ENCODE measurements at regions not wholly inside any gene's neighbourhood (a gene's known extent, or its start where the extent isn't known, plus 50 kb on each side); places are given as distances from the start of the nearest gene placed in this dataset.
A peak's percentile ranks its signal among the peaks of the same experiment; 100 is the strongest.

DNA sequence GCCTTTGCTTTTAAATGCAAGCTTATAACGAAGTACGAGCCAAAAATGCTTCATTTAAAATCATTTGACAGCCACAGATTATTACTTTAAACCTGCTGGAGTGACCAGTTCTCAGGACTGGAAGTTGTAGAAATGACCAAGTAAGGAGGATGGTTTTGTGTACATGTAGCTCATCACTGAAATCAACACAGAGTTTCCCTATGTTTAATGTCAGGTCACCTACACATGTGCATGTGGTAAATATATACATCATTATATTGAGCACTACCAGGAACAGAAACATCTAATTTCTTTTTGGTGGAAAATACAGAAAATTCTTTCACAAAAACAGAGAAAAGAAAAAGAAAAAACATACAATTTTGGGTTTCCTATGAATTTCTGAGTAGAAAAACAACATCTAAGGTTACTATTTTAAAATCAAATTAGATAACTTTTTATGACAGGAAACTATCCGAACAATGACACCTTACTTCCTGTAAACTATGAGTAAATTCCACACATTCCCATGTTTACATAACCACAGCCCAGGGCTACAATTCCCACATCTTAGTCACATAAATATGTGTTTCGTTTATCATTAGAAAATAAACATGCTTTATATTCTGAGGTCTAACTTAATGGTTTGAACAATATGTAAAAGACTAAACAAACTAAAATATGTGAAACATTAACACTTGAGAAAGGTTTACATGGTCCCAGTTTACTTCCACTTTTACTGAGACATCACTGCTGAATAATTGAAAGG, 73.6 kb downstream of the ZNF281 start:
- ChIA-PET POLR2A (interaction anchor here (0.6 kb wide), 1 partner anchor 1423 kb away, joined by 4 read pairs; no protein-coding TSS in a partner anchor), CTCF (no interaction called here)
- Mint-ChIP-seq H3K4me3 (peak overlapping the region in 2 of 10 donors; percentile 50 to 61), H3K27me3 (no peaks in the 10 kb centered on the region), H3K9me3 (peaks cover 0 to 1% (median 0%) of the 10 kb centered on the region in 11 donors), H3K4me1 (peaks cover 13 to 30% (median 24%) of the 10 kb centered on the region in 7 donors), H3K27ac (peak overlapping the region in 6 of 9 donors; percentile 22 to 81 (median 77)), H3K36me3 (no peaks in the 10 kb centered on the region)
- H3K9me3 ChIP-seq (ENCODE audit: control insufficient read depth in 2 of 3, low read length in 3 of 3), result no peaks in the 10 kb centered on the region
- H3K27me3 ChIP-seq (ENCODE audit: control insufficient read depth in 2 of 2, insufficient read depth in 2 of 2, low read length in 2 of 2), result no peaks in the 10 kb centered on the region
- no peak overlapping the region for H3K4me3 ChIP-seq (ENCODE audit: low read length)
- H3K36me3 ChIP-seq (ENCODE audit: control insufficient read depth in 2 of 3, insufficient read depth in 3 of 3, low read length in 3 of 3), result no peaks in the 10 kb centered on the region
- no peak for ATAC-seq
- intact Hi-C loops (cut with micrococcal nuclease), result no loop called here
- DNase-seq, result no peak
- H3K4me1 ChIP-seq (ENCODE audit: control insufficient read depth in 2 of 2, insufficient read depth in 2 of 2, low read length in 2 of 2), result peaks cover 0 to 17% of the 10 kb centered on the region in 2 donors
- H3K27ac ChIP-seq (ENCODE audit: low read depth, low read length), result no peak overlapping the region

- no peaks in the 10 kb centered on the region for H3K36me3 Mint-ChIP-seq
- ATAC-seq, result no peak
- peaks cover 0 to 17% of the 10 kb centered on the region in 2 donors for H3K4me1 ChIP-seq (ENCODE audit: control insufficient read depth in 2 of 2, insufficient read depth in 2 of 2, low read length in 2 of 2)
- no peak for DNase-seq
- H3K4me3 Mint-ChIP-seq, result no peak overlapping the region
- CTCF ChIA-PET, result interaction anchor here (0.6 kb wide), 1 partner anchor 31 kb away, joined by 4 read pairs; no protein-coding TSS in a partner anchor
- peaks cover 0 to 1% (median 0%) of the 10 kb centered on the region in 11 donors for H3K9me3 Mint-ChIP-seq
- intact Hi-C loops (cut with micrococcal nuclease), result no loop called here
- peak overlapping the region in 1 of 9 donors; percentile 17 for H3K27ac Mint-ChIP-seq
- no peak overlapping the region for H3K27ac ChIP-seq (ENCODE audit: low read depth, low read length)
- H3K4me3 ChIP-seq (ENCODE audit: low read length), result no peak overlapping the region
- no peaks in the 10 kb centered on the region for H3K9me3 ChIP-seq (ENCODE audit: control insufficient read depth in 2 of 3, low read length in 3 of 3)
- no peaks in the 10 kb centered on the region for H3K27me3 Mint-ChIP-seq
- H3K27me3 ChIP-seq (ENCODE audit: control insufficient read depth in 2 of 2, insufficient read depth in 2 of 2, low read length in 2 of 2), result no peaks in the 10 kb centered on the region
- peaks cover 13 to 30% (median 24%) of the 10 kb centered on the region in 7 donors for H3K4me1 Mint-ChIP-seq
- H3K36me3 ChIP-seq (ENCODE audit: control insufficient read depth in 2 of 3, insufficient read depth in 3 of 3, low read length in 3 of 3), result no peaks in the 10 kb centered on the region
- POLR2A ChIA-PET, result no interaction called here
These were observed 75.1 kb downstream of the ZNF281 start for GRCh38 chr1:200334661-200335256.

DNA sequence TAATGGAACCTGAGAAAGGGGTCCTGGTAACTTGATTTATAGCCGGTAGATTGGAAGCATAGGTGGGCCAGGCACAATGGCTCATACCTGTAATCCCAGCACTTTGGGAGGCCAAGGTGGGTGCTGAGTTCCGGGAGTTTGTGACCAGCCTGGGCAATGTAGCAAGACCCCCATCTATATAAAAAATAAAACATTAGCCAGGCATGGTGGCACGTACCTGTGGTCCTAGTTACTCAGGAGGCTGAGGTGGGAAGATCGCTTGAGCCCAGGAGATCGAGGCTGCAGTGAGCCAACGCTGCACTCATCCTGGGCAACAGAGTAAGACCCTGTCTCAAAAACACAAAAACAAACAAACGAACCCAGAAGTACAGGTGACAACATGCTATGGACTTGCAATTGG, 76.5 kb downstream of the ZNF281 start:
- DNase-seq (no peak), ATAC-seq (no peak)
- CTCF ChIA-PET, result interaction anchor here (0.8 kb wide), 1 partner anchor 25 kb away, joined by 3 read pairs; no protein-coding TSS in a partner anchor
- H3K36me3 Mint-ChIP-seq, result no peaks in the 10 kb centered on the region
- Histone ChIP-seq H3K9me3 (ENCODE audit: control insufficient read depth in 2 of 3, low read length in 3 of 3) (no peaks in the 10 kb centered on the region), H3K4me3 (ENCODE audit: low read length) (no peak overlapping the region), H3K4me1 (ENCODE audit: control insufficient read depth in 2 of 2, insufficient read depth in 2 of 2, low read length in 2 of 2) (peaks cover 0 to 16% of the 10 kb centered on the region in 2 donors), H3K27me3 (ENCODE audit: control insufficient read depth in 2 of 2, insufficient read depth in 2 of 2, low read length in 2 of 2) (no peaks in the 10 kb centered on the region), H3K36me3 (ENCODE audit: control insufficient read depth in 2 of 3, insufficient read depth in 3 of 3, low read length in 3 of 3) (no peaks in the 10 kb centered on the region), H3K27ac (ENCODE audit: low read depth, low read length) (no peak overlapping the region)
- H3K27ac Mint-ChIP-seq, result no peak overlapping the region
- intact Hi-C loops (cut with micrococcal nuclease), result no loop called here
- no peak overlapping the region for H3K4me3 Mint-ChIP-seq
- no peaks in the 10 kb centered on the region for H3K27me3 Mint-ChIP-seq
- H3K4me1 Mint-ChIP-seq, result peaks cover 13 to 26% (median 20%) of the 10 kb centered on the region in 7 donors
- peaks cover 0 to 1% (median 0%) of the 10 kb centered on the region in 11 donors for H3K9me3 Mint-ChIP-seq
- POLR2A ChIA-PET, result no interaction called here

DNA sequence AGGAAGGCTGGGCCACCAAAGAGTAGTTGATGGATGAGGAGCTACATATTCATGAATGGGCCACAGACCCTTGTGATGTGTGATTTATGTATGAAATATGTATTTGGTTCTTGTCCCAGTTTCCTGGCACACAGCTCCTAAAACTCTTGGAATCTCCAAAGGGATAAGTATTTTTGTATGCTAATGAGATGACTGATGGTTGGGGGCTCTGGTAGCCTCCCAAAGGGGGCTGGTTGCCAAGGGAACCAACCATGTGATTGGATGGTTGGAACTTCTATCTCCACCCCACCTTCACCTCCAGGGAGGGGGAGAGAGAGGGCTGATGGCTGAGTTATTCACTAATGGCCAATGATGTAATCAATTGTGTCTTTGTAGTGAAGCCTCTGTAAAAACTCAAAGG, 77.1 kb downstream of the ZNF281 start:
- POLR2A ChIA-PET, result no interaction called here
- Histone ChIP-seq H3K27me3 (ENCODE audit: control insufficient read depth in 2 of 2, insufficient read depth in 2 of 2, low read length in 2 of 2) (no peaks in the 10 kb centered on the region), H3K27ac (ENCODE audit: low read depth, low read length) (no peak overlapping the region), H3K36me3 (ENCODE audit: control insufficient read depth in 2 of 3, insufficient read depth in 3 of 3, low read length in 3 of 3) (no peaks in the 10 kb centered on the region), H3K9me3 (ENCODE audit: control insufficient read depth in 2 of 3, low read length in 3 of 3) (no peaks in the 10 kb centered on the region), H3K4me3 (ENCODE audit: low read length) (no peak overlapping the region), H3K4me1 (ENCODE audit: control insufficient read depth in 2 of 2, insufficient read depth in 2 of 2, low read length in 2 of 2) (peaks cover 0 to 11% of the 10 kb centered on the region in 2 donors)
- H3K36me3 Mint-ChIP-seq, result no peaks in the 10 kb centered on the region
- H3K4me3 Mint-ChIP-seq, result peak overlapping the region in 1 of 10 donors; percentile 16
- H3K27me3 Mint-ChIP-seq, result no peaks in the 10 kb centered on the region
- peaks cover 0 to 1% (median 0%) of the 10 kb centered on the region in 11 donors for H3K9me3 Mint-ChIP-seq
- no peak for ATAC-seq
- CTCF ChIA-PET, result no interaction called here
- intact Hi-C loops (cut with micrococcal nuclease), result no loop called here
- H3K27ac Mint-ChIP-seq, result no peak overlapping the region
- DNase-seq, result no peak
- peaks cover 7 to 19% (median 14%) of the 10 kb centered on the region in 7 donors for H3K4me1 Mint-ChIP-seq

DNA sequence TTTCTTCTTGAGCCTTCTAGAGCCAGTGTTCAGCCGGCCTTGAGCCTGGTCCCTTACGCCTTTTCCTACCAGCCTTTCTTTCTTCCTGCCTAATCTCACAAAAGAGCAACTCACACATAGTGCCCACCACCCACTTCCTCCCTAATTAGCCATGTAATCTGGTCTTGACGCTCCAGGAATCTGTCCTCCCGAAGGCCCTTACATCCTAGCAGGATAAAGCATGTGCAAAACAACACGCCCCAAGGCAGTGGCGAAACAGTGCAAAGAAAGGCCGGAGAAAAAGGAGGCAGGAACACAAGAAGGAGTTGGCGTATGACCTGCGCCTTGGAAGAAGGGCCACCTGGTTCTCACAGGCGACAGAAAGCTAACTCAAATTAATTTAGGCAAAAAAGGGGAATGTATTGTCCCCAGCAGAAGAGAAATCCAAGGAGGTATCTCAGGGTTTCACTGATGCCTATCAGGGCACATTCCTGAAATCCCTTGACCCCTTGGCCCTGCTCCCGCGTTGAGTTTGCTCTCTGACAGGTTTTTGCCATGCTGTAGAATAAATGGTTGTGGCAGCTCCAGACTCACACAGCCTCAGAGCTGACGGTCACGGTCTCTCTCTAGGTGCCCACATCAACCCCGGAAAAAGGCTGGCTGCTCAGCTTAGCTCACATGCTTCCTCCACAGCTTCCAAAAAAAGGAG, 79.0 kb downstream of the ZNF281 start:
- Histone ChIP-seq H3K27ac (ENCODE audit: low read depth, low read length) (no peak overlapping the region), H3K27me3 (ENCODE audit: control insufficient read depth in 2 of 2, insufficient read depth in 2 of 2, low read length in 2 of 2) (no peaks in the 10 kb centered on the region), H3K36me3 (ENCODE audit: control insufficient read depth in 2 of 3, insufficient read depth in 3 of 3, low read length in 3 of 3) (no peaks in the 10 kb centered on the region), H3K9me3 (ENCODE audit: control insufficient read depth in 2 of 3, low read length in 3 of 3) (no peaks in the 10 kb centered on the region), H3K4me1 (ENCODE audit: control insufficient read depth in 2 of 2, insufficient read depth in 2 of 2, low read length in 2 of 2) (no peaks in the 10 kb centered on the region), H3K4me3 (ENCODE audit: low read length) (no peak overlapping the region)
- Mint-ChIP-seq H3K4me1 (peaks cover 0 to 1% (median 0%) of the 10 kb centered on the region in 7 donors), H3K27me3 (peaks cover 0 to 7% (median 3%) of the 10 kb centered on the region in 5 donors), H3K36me3 (peaks cover 0 to 3% (median 0%) of the 10 kb centered on the region in 5 donors), H3K4me3 (no peak overlapping the region), H3K27ac (no peak overlapping the region), H3K9me3 (peaks cover 0 to 1% (median 0%) of the 10 kb centered on the region in 11 donors)
- POLR2A ChIA-PET, result no interaction called here
- intact Hi-C loops (cut with micrococcal nuclease), result no loop called here
- DNase-seq (no peak), ATAC-seq (no peak)
- CTCF ChIA-PET, result no interaction called here

DNA sequence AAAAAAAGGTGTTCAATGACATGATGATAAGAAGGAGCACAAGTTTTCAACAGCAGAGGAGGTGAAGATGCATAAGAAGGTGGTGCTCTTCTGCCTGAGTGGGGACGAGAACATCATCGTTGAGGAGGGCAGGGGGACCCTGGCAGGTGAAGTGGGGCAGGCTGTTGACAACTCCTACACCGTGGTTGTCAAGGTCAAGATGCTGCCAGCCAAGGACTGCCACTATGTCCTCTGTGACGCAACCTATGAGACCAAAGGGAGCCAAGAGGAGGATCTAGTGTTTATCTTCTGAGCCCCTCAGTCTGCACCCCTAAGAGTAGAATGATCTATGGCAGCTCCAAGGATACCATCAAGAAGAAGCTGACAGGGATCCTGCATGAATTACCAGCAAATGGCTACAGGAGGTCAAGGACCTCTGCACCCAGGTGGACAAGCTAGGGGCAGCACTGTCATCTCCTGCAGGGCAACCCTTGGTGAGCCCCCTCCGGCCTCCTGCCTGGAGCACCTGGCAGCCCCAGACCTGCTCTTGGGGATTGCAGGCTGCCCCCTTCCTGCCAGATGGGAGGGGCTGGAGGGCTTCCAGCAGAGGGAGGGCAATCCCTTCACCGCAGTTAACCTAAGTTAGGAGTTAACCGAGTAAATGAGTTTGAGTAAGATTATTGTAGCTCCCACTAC, 80.5 kb downstream of the ZNF281 start:
- ChIA-PET CTCF (interaction anchor here (0.6 kb wide), 1 partner anchor 96 kb away, joined by 3 read pairs; no protein-coding TSS in a partner anchor), POLR2A (no interaction called here)
- peaks cover 0 to 3% (median 0%) of the 10 kb centered on the region in 5 donors for H3K36me3 Mint-ChIP-seq
- ATAC-seq (no peak), DNase-seq (no peak)
- peaks cover 0 to 7% (median 4%) of the 10 kb centered on the region in 5 donors for H3K27me3 Mint-ChIP-seq
- no peak overlapping the region for H3K27ac Mint-ChIP-seq
- Histone ChIP-seq H3K4me1 (ENCODE audit: control insufficient read depth in 2 of 2, insufficient read depth in 2 of 2, low read length in 2 of 2) (no peaks in the 10 kb centered on the region), H3K27me3 (ENCODE audit: control insufficient read depth in 2 of 2, insufficient read depth in 2 of 2, low read length in 2 of 2) (no peaks in the 10 kb centered on the region), H3K9me3 (ENCODE audit: control insufficient read depth in 2 of 3, low read length in 3 of 3) (no peaks in the 10 kb centered on the region), H3K4me3 (ENCODE audit: low read length) (no peak overlapping the region), H3K27ac (ENCODE audit: low read depth, low read length) (no peak overlapping the region), H3K36me3 (ENCODE audit: control insufficient read depth in 2 of 3, insufficient read depth in 3 of 3, low read length in 3 of 3) (no peaks in the 10 kb centered on the region)
- intact Hi-C loops (cut with micrococcal nuclease), result no loop called here
- no peaks in the 10 kb centered on the region for H3K4me1 Mint-ChIP-seq
- H3K9me3 Mint-ChIP-seq, result peaks cover 0 to under 1% (median 0%) of the 10 kb centered on the region in 11 donors
- no peak overlapping the region for H3K4me3 Mint-ChIP-seq

Measured in naive thymus-derived CD4-positive, alpha-beta T cell (primary cell).